NK-92 treated with Interleukin-12 subunit alpha and Interleukin-12 subunit beta, amount 100 ng/mL, for 24 hours (cell line): ENCODE measurements at regions not wholly inside any gene's neighbourhood (a gene's known extent, or its start where the extent isn't known, plus 50 kb on each side); places are given as distances from the start of the nearest gene placed in this dataset.

Experiments
- DNase-seq: peaks from one replicate; lab custom pipeline; 2025; lab: John Stamatoyannopoulos, UW

GRCh38 chr6:97813889-97814567 is 531.0 kb upstream of the MMS22L start:
- DNase-seq = no peak

DNA sequence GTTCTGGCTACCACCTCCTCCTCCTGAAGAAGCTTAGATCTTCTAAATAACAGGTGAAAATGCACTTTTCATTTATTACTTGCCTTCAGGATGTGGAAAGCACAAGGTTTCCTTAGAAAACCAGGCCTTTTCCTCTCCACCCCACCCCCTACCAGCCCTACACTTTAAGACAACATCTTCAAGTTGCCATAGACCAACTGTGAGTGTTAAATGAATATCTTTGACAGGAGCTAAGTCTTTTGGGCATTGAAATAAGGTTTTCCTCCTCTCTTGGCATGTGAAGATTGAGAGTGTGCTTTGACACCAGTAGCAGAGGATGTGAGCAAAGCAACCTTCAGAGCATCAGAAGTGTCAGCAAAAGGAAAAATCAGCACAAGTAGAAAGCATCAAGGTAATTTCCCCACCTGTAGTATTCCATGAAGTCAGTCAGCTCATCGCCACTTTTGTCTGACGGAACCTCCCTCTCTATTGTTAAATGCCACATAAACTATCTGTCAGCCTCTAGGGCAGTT is 532.3 kb upstream of the MMS22L start:
- DNase-seq = no peak

- DNase-seq = no peak
These were observed 533.5 kb upstream of the MMS22L start for GRCh38 chr6:97816526-97816925.

- no peak for DNase-seq
These were observed 536.7 kb upstream of the MMS22L start for GRCh38 chr6:97819710-97820109.

DNA sequence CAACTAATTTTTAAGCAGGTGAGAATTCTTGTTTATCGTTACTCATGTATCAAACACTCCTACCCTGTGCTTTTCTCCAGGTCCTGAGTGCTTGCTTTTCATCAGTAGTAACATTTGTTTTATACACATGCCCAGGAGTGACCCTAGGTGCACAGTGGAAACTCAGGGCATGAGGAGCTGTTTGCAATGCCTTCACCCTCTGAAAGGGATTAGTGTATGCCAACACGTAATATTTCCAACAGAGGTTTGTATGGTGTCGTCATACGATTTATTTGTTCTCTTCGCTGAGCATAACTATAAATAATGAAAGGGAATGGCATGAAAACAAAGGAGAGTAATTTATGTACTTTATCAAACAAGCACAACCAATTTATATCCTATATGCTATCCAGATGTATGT is 537.4 kb upstream of the MMS22L start:
- no peak for DNase-seq

- no peak for DNase-seq
These were observed 539.6 kb upstream of the MMS22L start for GRCh38 chr6:97822632-97823031.

DNA sequence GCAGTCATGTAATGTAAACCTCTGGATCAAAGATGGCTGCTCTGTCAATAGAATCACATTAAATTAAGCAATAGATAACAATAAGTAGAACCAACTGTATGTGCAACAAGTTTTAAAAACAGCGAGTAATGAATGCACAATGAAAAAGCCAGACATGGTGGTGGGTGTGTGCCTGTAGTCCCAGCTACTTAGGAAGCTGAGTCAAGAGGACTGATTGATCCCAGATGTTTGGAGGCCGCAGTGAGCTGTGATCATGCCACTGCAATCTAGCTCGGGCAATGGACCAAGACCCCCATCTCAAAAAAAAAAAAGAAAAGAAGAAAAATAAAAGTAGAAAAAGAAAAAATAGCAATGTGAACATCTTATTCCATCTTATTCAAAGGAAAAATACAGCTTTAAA is 558.7 kb upstream of the MMS22L start:
- DNase-seq = no peak

GRCh38 chr6:97842521-97842920 is 559.5 kb upstream of the MMS22L start:
- no peak for DNase-seq

GRCh38 chr6:97849390-97849789 is 566.4 kb upstream of the MMS22L start:
- DNase-seq = no peak

GRCh38 chr6:97850458-97851212 is 567.6 kb upstream of the MMS22L start:
- no peak for DNase-seq

- no peak for DNase-seq
These were observed 580.7 kb upstream of the MMS22L start for GRCh38 chr6:97863697-97864096.

DNA sequence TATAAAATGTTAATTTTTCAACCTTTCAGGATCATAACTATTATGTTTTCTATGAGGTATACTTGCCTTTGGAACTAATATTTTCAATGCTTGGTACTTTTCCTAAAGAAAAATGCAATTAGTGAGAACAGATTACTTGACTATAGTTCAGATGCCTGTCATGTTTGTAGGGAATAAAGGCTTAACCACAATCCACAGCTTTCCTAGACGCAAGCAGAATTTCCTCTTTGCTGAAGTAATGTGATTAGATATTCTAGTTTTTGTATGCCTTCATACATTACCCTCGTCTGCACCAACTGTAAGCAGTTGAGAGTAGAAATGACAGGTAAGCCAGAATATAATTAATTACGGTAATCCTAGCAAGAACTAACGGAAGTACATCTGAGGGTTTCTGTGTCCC is 581.4 kb upstream of the MMS22L start:
- no peak for DNase-seq

DNA sequence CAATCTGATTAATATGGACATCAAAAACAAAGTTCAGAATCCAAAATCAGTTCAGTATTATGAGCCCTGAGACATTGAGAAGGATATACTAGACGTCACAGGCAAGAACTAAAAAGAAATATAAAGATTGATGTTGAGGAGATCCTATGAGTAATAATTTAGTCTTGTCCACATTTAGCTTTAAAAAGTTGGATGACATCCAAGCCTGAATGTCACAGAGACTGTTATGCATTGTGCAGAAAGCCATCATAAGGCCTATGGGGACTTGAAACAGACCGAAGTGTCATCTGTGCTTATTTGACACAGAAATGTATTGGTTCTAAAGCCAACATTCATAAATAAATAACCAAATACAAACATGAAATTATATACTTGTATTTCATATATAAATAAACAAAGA is 581.8 kb upstream of the MMS22L start:
- DNase-seq = no peak

- DNase-seq = no peak
These were observed 582.6 kb upstream of the MMS22L start for GRCh38 chr6:97865612-97866011.

GRCh38 chr6:97866616-97867015 is 583.6 kb upstream of the MMS22L start:
- no peak for DNase-seq

GRCh38 chr6:97867177-97867576 is 584.2 kb upstream of the MMS22L start:
- DNase-seq = no peak

DNA sequence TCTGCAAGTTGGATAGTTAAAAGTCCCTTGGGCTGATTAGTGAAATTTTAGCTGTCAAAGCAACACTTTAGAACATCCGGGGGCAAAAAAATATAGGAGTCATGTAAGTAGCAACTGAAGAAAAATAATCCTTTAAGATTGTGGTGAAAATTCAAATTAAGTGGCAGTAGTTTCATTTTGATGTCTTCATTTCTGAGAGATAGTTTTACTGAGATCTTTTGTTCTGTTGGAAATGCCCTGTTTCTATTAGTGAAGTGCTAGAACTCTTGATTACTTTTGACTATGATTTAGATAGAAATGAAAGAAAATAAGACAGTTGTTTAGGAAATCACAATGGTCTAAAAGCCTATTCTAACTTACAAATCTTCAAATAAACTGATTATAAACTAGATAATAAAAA is 587.3 kb upstream of the MMS22L start:
- no peak for DNase-seq

DNA sequence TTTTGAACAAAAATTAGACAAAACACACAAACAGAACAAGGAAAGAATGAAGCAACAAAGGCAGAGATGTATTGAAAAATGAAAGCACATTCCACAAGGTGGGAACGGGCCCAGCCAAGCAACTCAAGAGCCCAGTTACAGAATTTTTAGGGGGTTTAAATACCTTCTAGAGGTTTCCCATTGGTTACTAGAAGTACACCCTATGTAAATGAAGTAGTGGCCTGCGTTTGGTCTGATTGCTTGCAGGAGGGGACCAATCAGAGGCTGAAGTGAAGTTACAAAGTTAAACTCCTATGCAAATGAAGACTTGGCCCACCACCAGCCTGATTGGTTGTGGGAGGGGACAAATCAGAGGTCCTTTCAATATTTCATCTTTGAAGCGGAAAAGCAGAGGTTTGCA is 593.7 kb upstream of the MMS22L start:
- no peak for DNase-seq

- DNase-seq = no peak
These were observed 599.7 kb upstream of the MMS22L start for GRCh38 chr6:97882755-97883154.

DNA sequence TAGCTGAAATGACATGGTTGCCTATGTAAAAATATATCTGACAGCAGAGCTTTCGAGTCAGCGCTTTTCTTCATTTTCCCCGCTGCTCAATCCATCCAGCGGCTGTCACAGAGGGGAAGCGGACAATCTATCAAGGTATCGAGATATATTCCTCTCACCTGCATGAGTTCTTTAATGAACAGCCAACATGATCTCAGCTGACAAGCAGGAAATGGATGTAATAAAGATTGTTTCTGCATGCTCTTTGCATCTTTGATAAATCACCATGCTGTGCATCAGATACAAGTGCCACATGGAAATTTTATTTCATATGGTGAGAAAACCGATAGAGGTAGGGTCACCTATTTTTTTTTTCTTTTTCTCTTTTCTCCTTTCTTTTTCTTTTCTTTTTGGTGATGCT is 602.3 kb upstream of the MMS22L start:
- DNase-seq = no peak

- no peak for DNase-seq
These were observed 602.8 kb upstream of the MMS22L start for GRCh38 chr6:97885828-97886227.

DNA sequence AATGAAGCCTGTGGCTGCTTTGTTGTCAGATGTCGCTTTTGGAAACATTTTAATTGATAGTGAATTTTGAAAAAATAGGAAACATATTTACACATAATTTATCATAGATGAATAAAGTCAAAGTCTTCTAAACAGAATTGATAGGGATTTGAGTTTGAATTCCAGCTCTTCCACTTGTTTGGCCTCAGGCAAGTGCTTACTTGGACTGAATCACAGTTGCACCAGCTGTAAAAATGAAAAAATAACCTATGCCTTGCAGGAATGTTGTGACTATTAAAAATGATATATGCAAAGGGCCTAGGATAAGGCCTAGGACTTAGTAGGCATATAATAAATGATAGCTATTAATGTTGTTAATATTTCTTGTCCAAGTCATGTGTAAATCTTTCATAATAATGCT is 618.5 kb upstream of the MMS22L start:
- no peak for DNase-seq

DNA sequence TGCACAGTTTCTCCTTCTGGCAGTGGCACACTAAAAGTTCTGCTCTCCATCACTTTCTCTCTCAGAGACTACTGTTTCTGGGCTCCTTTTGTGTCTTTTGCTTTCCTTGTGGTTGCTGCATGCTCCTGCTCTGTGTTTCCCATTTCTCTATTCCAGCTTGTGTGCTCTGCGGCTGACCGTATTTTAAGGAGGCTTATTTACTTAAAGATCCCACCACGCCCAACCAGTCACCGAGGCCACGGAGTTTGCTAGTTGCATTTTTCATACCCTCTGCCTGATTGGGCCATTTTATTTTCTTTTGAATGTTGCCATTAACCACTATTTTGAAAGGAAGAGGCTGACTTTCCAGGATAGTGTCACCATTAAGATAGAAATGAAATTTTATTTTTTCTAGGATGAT is 626.4 kb upstream of the MMS22L start:
- no peak for DNase-seq

DNA sequence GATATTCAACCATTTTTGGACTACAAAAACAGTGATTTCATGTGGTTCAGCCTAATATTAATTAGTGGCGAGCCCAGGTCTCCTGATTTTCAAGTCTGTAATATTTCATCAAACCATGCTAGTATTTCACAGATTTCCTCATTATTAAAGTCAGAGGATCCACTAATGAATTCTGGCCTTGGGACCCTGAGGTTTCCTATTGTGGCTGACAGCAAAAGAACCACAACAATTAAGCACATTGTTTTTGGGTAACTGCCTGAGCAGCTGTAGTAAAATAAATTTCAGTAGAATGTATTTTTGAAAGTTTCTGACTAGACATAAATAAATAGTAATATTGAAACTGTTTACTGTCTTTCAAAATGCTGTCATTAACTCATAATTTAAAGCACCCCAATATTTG is 630.7 kb upstream of the MMS22L start:
- no peak for DNase-seq
